ENCODE measurements at regions not wholly inside any gene's neighbourhood (a gene's known extent, or its start where the extent isn't known, plus 50 kb on each side); places are given as distances from the start of the nearest gene placed in this dataset.

DNA sequence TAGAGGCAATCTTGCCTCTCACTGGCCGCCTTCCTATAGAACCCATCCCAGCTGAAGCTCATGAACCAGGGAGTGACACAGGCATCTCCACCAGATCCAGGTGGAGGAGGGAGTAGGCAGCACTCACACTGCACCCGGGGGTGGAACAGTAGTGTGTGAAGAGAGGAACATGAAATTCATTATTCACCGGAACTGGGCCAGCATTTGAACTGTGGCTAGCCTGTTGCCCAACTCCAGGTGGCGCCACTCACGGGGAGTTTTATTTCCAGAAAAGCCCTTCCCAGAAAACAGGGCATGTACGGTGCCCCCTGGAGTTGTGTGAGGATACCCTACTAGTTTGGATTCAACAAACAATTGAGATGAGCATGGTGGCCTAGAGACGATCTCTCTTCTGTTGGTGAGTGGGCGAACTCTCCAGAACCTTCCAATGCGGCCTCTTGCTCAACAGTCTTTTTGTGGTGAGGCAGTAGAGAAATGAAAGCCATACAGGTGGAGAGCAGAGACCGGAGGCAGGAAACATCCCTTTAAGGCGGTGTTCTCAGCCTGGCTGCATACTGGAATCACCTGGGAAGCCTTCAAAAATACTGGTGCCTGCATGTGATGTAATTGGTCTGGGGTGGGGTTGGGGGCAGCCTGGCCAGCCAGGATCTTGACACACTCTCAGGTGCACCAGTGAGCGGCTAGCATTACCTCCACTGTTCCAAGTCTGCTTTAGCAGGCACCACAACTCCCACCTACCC, 73.5 kb upstream of the NEDD4L start:
- TF ChIP-seq, protein P1, sequence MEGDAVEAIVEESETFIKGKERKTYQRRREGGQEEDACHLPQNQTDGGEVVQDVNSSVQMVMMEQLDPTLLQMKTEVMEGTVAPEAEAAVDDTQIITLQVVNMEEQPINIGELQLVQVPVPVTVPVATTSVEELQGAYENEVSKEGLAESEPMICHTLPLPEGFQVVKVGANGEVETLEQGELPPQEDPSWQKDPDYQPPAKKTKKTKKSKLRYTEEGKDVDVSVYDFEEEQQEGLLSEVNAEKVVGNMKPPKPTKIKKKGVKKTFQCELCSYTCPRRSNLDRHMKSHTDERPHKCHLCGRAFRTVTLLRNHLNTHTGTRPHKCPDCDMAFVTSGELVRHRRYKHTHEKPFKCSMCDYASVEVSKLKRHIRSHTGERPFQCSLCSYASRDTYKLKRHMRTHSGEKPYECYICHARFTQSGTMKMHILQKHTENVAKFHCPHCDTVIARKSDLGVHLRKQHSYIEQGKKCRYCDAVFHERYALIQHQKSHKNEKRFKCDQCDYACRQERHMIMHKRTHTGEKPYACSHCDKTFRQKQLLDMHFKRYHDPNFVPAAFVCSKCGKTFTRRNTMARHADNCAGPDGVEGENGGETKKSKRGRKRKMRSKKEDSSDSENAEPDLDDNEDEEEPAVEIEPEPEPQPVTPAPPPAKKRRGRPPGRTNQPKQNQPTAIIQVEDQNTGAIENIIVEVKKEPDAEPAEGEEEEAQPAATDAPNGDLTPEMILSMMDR (IDR thresholded peaks at IDR 0.05 in 4 of 5, conservative IDR thresholded peaks at IDR 0.05 in 1 of 5): no peak
- TF ChIP-seq POLR2A (IDR thresholded peaks at IDR 0.05): no peak

Measured in gastrocnemius medialis (tissue), 4 donors.